Right ventricle myocardium superior (tissue), 1 donor: ENCODE measurements at regions not wholly inside any gene's neighbourhood (a gene's known extent, or its start where the extent isn't known, plus 50 kb on each side); places are given as distances from the start of the nearest gene placed in this dataset.

Experiments used
- ATAC-seq: fragments of 200-7000 bp; cut with Tn5 transposase; one replicate; pipeline ENCODE4 v1.9.1; 2020; ENCODE audit warnings: mild to moderate bottlenecking; ENCODE audit not compliant: poor library complexity
- DNase-seq: peaks from one replicate; pipeline ENCODE4 v3.0.0-alpha.2; 2020
- intact Hi-C: fragments of 100-400 bp; cut with DNase I; formaldehyde crosslinking; loops from one replicate; pipeline ENCODE4 v1.11.2; 2022
- donor health status: DM: no; HTN: yes; CAD: no; lungs with severe emphysema.

DNA sequence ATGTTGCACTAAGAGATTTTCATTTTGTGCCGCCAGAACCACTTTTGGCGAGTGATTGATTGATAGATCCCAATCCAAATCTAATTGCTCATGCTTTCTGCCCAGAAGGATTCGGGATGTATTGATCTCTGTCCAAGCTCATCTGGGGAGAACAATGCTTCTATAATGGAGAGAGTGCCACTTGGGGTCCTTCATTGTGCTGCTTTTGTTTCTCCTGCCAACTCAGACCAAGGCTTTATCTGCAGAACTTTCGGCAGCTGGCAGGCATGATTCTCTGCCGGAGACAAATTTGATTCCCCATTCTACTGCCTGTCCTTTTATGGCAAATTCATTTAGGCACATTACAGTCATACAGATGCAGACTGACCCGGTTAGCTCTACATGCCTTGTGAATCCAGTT lies 62.9 kb upstream of the NTM start:
- DNase-seq (no peak), ATAC-seq (no peak)
- intact Hi-C loops = no loop called here

DNA sequence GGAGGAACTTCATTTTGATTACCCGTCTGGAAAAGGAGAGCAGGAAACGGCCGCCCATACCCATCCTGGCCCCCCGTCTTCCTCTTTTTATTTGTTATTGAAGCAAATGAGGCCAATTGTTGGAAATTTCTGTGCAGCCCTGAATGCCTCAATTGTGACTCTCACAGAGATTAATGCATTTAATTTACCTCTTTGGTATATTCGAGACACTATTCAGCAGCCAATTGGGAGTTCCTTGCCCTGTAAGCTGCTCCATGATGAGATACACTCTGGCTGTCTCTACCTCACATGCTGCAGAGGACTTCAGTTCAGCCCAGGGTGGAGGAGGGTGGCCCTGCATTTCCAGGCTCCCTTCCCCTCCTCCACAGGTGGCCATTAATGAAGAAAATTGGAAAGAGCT lies 60.6 kb upstream of the NTM start:
- intact Hi-C loops = no loop called here
- ATAC-seq = no peak
- no peak for DNase-seq

DNA sequence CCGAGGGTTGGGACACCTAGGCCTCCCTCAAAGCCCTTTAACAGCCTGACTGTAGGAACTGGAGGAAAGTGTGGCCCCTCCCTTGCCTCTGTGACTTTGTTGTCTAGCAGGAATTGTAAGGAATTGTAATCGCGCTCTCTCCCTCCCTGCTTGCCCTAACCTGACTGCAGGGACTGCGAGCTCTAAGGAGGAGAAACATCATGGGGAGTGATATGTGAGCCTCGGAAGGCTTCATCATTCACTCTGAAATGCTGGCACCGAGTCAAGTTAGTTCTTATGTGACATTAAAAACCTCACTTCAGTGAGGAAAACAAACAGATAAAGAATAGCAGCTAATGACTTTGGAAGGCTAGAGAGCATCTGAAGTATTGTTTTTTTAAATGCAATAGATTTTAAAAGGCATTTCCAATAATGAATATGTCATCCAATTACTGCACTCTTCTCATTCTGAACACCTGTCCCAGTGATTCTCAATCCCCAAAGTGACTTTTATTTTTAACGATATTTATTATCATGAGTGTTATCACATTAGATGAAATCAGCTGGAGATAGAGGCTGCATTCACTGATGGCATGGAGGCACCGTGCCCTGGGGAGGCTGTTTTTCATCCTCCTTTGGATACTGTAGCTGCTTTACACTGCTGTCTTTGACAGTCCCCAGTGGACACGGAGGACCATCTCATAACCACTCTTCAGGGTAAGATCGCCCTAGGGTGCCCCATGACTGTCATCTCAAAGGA lies 58.5 kb upstream of the NTM start:
- intact Hi-C loops = no loop called here
- DNase-seq = no peak
- no peak for ATAC-seq
